ENCODE measurements at regions not wholly inside any gene's neighbourhood (a gene's known extent, or its start where the extent isn't known, plus 50 kb on each side); places are given as distances from the start of the nearest gene placed in this dataset.

DNA sequence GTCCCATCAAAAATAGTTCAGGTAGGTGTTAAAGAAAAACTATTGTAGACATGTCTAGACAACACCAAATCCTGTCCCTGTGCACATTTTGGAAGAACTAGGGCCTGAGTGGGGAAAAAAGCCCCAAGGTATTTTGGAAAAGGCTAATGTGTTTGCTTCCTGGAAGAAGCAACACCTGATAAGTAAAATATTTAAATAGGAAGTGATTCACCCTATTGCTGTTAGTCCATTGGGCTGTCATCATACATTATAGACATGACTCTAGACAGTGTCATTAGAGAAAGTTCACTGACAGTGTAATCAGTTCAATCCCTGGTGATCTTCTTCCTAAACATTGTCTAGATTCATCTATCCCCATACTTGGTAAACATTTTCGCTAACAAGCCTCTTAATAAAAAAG is 465.3 kb downstream of the CBLN4 start:
- CTCF ChIA-PET = no interaction called here
- TF ChIP-seq, protein P1, sequence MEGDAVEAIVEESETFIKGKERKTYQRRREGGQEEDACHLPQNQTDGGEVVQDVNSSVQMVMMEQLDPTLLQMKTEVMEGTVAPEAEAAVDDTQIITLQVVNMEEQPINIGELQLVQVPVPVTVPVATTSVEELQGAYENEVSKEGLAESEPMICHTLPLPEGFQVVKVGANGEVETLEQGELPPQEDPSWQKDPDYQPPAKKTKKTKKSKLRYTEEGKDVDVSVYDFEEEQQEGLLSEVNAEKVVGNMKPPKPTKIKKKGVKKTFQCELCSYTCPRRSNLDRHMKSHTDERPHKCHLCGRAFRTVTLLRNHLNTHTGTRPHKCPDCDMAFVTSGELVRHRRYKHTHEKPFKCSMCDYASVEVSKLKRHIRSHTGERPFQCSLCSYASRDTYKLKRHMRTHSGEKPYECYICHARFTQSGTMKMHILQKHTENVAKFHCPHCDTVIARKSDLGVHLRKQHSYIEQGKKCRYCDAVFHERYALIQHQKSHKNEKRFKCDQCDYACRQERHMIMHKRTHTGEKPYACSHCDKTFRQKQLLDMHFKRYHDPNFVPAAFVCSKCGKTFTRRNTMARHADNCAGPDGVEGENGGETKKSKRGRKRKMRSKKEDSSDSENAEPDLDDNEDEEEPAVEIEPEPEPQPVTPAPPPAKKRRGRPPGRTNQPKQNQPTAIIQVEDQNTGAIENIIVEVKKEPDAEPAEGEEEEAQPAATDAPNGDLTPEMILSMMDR (IDR thresholded peaks at IDR 0.05; ENCODE audit: low read depth, low read length) = no peak
- Histone ChIP-seq H3K27me3 (ENCODE audit: control insufficient read depth, insufficient read depth, low read length) (no peaks in the 10 kb centered on the region), H3K4me3 (ENCODE audit: low read depth, low read length) (no peak overlapping the region), H3K9me3 (ENCODE audit: control insufficient read depth, insufficient read depth, low read length) (peaks cover 9% of the 10 kb centered on the region), H3K27ac (ENCODE audit: low read depth, low read length) (no peak overlapping the region)
- POLR2A ChIA-PET = no interaction called here
- DNase-seq (ENCODE audit: low read depth, low spot score) = no peak

DNA sequence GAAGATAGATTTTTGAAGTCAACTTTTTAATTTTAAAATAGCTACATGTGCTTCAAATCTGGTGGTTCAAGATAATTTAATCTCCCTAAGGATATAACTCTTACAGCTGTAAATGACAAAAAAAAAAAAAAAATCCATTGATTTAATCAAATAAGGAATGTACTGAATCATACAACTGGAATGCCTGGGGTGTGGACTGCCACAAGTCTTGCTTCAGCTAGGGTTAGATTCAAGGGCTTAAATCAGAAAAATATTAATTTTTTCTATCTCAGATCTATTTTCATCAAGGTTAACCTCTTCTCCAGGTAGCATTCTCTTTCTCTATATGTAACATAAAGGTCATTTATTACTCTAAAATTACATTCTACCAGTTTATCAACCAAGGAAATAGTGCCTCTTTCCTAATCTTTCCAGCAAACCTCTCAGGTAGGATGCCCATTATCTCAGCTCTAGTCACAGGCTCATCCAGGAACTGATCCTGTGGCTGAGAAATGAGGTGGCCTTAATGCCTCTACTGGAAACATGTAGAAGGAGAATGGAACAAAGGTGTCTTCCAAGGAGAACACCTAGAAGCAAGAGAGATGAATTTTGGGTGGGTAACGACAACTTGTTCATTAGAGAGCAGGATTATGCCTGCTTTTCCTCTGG is 466.9 kb downstream of the CBLN4 start:
- H3K4me3 ChIP-seq (ENCODE audit: low read depth, low read length) = no peak overlapping the region
- POLR2A ChIA-PET = no interaction called here
- peaks cover 3% of the 10 kb centered on the region; the same call in 1 of the 2 replicates for H3K9me3 ChIP-seq (ENCODE audit: control insufficient read depth, insufficient read depth, low read length)
- CTCF ChIA-PET = no interaction called here
- no peak for DNase-seq (ENCODE audit: low read depth, low spot score)
- H3K27me3 ChIP-seq (ENCODE audit: control insufficient read depth, insufficient read depth, low read length) = no peaks in the 10 kb centered on the region
- TF ChIP-seq, protein P1 (IDR thresholded peaks at IDR 0.05; ENCODE audit: low read depth, low read length) = no peak
- no peak overlapping the region for H3K27ac ChIP-seq (ENCODE audit: low read depth, low read length)

DNA sequence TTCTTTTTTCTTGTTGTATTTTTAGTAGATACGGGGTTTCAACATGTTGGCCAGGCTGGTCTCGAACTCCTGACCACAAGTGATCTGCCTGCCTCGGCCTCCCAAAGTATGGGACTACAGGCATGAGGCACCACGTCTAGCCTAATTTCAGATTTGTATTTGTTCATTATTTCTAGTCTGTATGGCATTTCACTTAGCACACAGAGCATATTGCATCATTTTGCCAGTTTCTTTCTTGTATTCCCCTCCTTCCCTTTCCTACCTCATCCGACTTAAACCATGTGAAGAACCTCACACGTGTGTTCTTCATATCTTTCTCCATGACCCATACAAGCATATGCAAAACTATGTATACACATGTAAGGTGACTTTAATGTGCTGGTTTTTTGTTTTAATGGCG is 470.0 kb downstream of the CBLN4 start:
- DNase-seq (ENCODE audit: low read depth, low spot score) = no peak
- ChIA-PET POLR2A (no interaction called here), CTCF (no interaction called here)
- TF ChIP-seq, protein P1 (IDR thresholded peaks at IDR 0.05; ENCODE audit: low read depth, low read length) = no peak
- Histone ChIP-seq H3K27ac (ENCODE audit: low read depth, low read length) (no peak overlapping the region), H3K4me3 (ENCODE audit: low read depth, low read length) (no peak overlapping the region), H3K27me3 (ENCODE audit: control insufficient read depth, insufficient read depth, low read length) (no peaks in the 10 kb centered on the region), H3K9me3 (ENCODE audit: control insufficient read depth, insufficient read depth, low read length) (peaks cover 3% of the 10 kb centered on the region; the same call in 1 of the 2 replicates)

GRCh38 chr20:55533632-55534031 is 471.7 kb downstream of the CBLN4 start:
- DNase-seq (ENCODE audit: low read depth, low spot score) = no peak
- Histone ChIP-seq H3K27ac (ENCODE audit: low read depth, low read length) (no peak overlapping the region), H3K27me3 (ENCODE audit: control insufficient read depth, insufficient read depth, low read length) (no peaks in the 10 kb centered on the region), H3K9me3 (ENCODE audit: control insufficient read depth, insufficient read depth, low read length) (peaks cover 3% of the 10 kb centered on the region; the same call in 1 of the 2 replicates), H3K4me3 (ENCODE audit: low read depth, low read length) (no peak overlapping the region)
- TF ChIP-seq, protein P1 (IDR thresholded peaks at IDR 0.05; ENCODE audit: low read depth, low read length) = no peak
- POLR2A ChIA-PET = no interaction called here
- CTCF ChIA-PET = no interaction called here

DNA sequence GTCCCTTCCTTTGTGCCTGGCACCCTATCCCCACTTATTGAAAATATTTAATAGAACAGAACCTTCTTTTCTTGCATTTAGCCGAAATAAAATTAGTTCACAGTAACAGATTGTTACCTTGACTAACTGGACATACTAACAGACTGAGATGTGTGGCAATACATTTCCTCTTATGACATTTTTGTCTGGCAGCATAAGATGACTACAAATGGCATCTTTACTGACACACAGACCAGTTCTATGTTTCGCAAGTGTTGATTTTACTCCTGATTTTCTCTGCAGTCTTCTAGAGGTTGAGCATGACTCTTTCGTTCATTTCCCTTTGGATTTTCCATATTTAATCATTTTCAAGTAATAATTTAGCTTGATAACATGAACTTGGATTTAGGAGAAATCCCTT is 474.6 kb downstream of the CBLN4 start:
- Histone ChIP-seq H3K27ac (ENCODE audit: low read depth, low read length) (no peak overlapping the region), H3K4me3 (ENCODE audit: low read depth, low read length) (no peak overlapping the region), H3K9me3 (ENCODE audit: control insufficient read depth, insufficient read depth, low read length) (peaks cover 6% of the 10 kb centered on the region; the same call in 1 of the 2 replicates), H3K27me3 (ENCODE audit: control insufficient read depth, insufficient read depth, low read length) (no peaks in the 10 kb centered on the region)
- POLR2A ChIA-PET = no interaction called here
- TF ChIP-seq, protein P1 (IDR thresholded peaks at IDR 0.05; ENCODE audit: low read depth, low read length) = no peak
- DNase-seq (ENCODE audit: low read depth, low spot score) = no peak
- CTCF ChIA-PET = no interaction called here

All from AG04450 (cell line).